ENCODE measurements at regions not wholly inside any gene's neighbourhood (a gene's known extent, or its start where the extent isn't known, plus 50 kb on each side); places are given as distances from the start of the nearest gene placed in this dataset.

DNA sequence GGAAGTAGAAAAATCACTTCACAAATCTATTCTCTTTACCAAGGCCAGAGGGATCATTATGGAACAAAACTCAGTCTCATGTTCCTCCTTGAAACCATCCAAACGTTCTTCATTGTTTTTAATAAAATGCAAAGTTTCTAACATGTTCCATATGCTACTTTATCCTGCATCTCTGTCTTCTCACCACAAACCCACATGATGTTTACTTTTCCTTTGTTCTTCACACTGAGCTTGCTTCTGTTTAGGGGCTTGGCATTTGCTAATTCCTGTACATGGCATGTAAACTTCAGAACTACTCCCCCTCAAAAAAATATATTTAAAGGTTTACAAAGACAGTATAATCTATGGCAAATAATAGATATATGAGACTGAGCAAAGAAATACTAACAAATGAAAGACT is 651.4 kb downstream of the OTOL1 start:
- Histone ChIP-seq H3K27ac (no peak overlapping the region), H3K4me3 (no peak overlapping the region), H3K9me3 (no peaks in the 10 kb centered on the region), H3K4me1 (no peaks in the 10 kb centered on the region), H3K27me3 (no peaks in the 10 kb centered on the region), H3K36me3 (no peaks in the 10 kb centered on the region)
- intact Hi-C loops (cut with DNase I): no loop called here
- TF ChIP-seq, protein P1, sequence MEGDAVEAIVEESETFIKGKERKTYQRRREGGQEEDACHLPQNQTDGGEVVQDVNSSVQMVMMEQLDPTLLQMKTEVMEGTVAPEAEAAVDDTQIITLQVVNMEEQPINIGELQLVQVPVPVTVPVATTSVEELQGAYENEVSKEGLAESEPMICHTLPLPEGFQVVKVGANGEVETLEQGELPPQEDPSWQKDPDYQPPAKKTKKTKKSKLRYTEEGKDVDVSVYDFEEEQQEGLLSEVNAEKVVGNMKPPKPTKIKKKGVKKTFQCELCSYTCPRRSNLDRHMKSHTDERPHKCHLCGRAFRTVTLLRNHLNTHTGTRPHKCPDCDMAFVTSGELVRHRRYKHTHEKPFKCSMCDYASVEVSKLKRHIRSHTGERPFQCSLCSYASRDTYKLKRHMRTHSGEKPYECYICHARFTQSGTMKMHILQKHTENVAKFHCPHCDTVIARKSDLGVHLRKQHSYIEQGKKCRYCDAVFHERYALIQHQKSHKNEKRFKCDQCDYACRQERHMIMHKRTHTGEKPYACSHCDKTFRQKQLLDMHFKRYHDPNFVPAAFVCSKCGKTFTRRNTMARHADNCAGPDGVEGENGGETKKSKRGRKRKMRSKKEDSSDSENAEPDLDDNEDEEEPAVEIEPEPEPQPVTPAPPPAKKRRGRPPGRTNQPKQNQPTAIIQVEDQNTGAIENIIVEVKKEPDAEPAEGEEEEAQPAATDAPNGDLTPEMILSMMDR (IDR thresholded peaks at IDR 0.05): no peak
- ATAC-seq (no peak), DNase-seq (no peak)

DNA sequence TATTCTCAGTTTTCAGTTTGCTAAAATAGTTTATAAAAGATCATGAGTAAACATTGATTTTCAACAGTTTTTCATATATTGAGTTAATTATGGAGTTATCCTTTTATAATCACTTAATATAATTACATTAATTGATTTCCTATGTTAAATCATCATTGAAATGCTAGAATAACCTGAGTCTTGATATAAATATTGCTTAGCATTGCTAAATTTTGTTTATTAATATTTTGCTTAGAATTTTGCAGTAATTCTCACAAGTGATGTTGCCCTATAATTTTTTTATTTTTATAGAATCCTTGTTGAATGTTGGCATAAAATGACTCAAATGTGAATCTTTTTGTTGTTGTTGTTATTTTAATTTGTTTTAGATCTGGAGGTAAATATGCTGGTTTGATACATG is 654.2 kb downstream of the OTOL1 start:
- TF ChIP-seq, protein P1 (IDR thresholded peaks at IDR 0.05): no peak
- no peak for ATAC-seq
- intact Hi-C loops (cut with DNase I): no loop called here
- no peak for DNase-seq
- no peak overlapping the region for H3K27ac ChIP-seq
- H3K36me3 ChIP-seq: no peaks in the 10 kb centered on the region
- H3K4me1 ChIP-seq: no peaks in the 10 kb centered on the region
- H3K27me3 ChIP-seq: no peaks in the 10 kb centered on the region
- H3K9me3 ChIP-seq: no peaks in the 10 kb centered on the region
- H3K4me3 ChIP-seq: no peak overlapping the region

DNA sequence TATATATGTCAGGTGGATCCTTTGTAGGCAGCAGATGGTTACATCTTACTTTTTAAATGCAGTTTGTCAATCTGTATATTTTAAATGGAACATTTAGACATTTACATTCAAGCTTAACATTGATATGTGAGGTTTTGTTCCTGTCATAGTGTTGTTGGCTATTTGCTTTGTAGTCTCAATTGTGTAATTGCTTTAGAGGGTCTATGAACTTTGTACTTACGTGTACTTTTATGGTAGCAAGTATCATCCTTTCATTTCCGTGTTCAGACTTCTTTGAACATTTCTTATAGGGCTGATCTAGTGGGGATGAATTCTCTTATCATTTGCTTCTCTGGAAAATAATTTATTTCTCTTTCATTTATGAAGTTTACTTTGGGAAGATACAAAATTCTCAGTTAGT is 656.0 kb downstream of the OTOL1 start:
- H3K27ac ChIP-seq: no peak overlapping the region
- H3K9me3 ChIP-seq: no peaks in the 10 kb centered on the region
- no peaks in the 10 kb centered on the region for H3K27me3 ChIP-seq
- DNase-seq (no peak), ATAC-seq (no peak)
- H3K36me3 ChIP-seq: no peaks in the 10 kb centered on the region
- no peak overlapping the region for H3K4me3 ChIP-seq
- H3K4me1 ChIP-seq: no peaks in the 10 kb centered on the region
- intact Hi-C loops (cut with DNase I): no loop called here
- TF ChIP-seq, protein P1 (IDR thresholded peaks at IDR 0.05): no peak

DNA sequence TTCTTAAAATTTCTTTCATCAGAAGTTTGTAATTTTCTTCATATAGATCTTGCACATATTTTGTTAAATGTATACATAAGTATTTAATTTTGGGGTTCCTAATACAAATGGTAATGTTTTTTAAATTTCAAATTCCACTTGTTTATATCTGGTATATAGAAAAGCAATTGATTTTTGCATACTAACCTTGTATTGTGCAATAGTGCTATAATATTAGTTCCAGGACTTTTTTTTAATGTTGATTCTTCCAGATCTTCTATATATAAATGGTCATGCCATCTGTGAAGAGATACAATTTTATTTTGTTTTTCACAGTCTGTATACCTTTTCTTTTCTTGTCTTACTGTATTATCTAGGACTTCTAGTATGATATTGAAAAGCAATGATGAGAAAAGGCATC is 665.0 kb downstream of the OTOL1 start:
- no peak overlapping the region for H3K4me3 ChIP-seq
- DNase-seq: no peak
- intact Hi-C loops (cut with DNase I): no loop called here
- no peaks in the 10 kb centered on the region for H3K27me3 ChIP-seq
- no peak overlapping the region for H3K27ac ChIP-seq
- H3K36me3 ChIP-seq: no peaks in the 10 kb centered on the region
- no peaks in the 10 kb centered on the region for H3K4me1 ChIP-seq
- no peaks in the 10 kb centered on the region for H3K9me3 ChIP-seq
- TF ChIP-seq, protein P1 (IDR thresholded peaks at IDR 0.05): no peak
- ATAC-seq: no peak

DNA sequence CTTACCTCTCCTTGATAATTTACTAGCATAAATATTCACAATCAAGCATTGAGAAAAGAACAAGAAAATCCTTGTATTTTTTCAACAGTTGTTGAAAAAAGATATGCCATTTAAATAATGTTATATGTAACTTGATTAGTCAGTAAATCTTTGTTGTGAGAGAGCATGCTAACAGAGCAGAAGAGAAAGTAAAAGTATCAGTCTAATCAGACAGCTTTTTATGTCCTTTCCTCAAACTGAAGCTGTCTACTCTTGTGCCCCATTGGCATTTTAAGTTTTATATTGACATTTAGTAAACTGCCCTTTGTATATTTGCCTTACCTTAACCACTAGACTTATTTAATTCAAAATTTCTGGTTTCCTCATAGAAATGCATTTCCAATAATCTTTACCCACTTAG is 668.7 kb downstream of the OTOL1 start:
- DNase-seq: no peak
- Histone ChIP-seq H3K27ac (no peak overlapping the region), H3K4me1 (no peaks in the 10 kb centered on the region), H3K36me3 (no peaks in the 10 kb centered on the region), H3K4me3 (no peak overlapping the region), H3K9me3 (no peaks in the 10 kb centered on the region), H3K27me3 (no peaks in the 10 kb centered on the region)
- intact Hi-C loops (cut with DNase I): no loop called here
- no peak for ATAC-seq
- TF ChIP-seq, protein P1 (IDR thresholded peaks at IDR 0.05): no peak

DNA sequence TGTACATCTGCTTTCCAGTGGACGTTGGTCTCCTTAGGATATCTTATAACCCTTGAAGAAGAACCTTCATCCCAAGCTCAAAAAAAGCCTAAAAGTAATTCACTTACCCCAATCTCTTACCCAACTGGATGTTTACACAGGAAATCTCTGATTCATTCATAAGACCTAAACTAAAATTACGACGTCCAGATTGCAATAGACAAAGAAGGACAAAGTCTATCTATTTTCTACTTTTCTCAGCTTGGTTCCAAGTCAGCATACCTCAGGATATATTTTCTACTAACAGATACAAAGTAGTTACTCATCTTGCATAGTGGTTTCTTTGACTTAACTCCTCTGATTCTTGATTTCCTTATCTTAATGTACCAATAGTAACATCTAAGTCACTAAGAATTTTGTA is 669.9 kb downstream of the OTOL1 start:
- H3K36me3 ChIP-seq: no peaks in the 10 kb centered on the region
- H3K27ac ChIP-seq: no peak overlapping the region
- DNase-seq (no peak), ATAC-seq (no peak)
- no peaks in the 10 kb centered on the region for H3K27me3 ChIP-seq
- intact Hi-C loops (cut with DNase I): no loop called here
- TF ChIP-seq, protein P1 (IDR thresholded peaks at IDR 0.05): no peak
- no peaks in the 10 kb centered on the region for H3K4me1 ChIP-seq
- no peaks in the 10 kb centered on the region for H3K9me3 ChIP-seq
- no peak overlapping the region for H3K4me3 ChIP-seq

Measured in upper lobe of right lung (tissue), 1 donor.